Upper lobe of left lung (tissue), 6 donors: ENCODE measurements at regions not wholly inside any gene's neighbourhood (a gene's known extent, or its start where the extent isn't known, plus 50 kb on each side); places are given as distances from the start of the nearest gene placed in this dataset.

Experiments
- ATAC-seq, 2 donors: fragments of 200-7000 bp; cut with Tn5 transposase; one replicate each; pipeline ENCODE4 v1.9.1; 2022; ENCODE audit warnings: mild to moderate bottlenecking in 2 of 2, moderate library complexity in 2 of 2; ENCODE audit not compliant: low FRiP score in 2 of 2
- DNase-seq, 2 donors: peaks; one replicate each; pipeline ENCODE4 v3.0.0-alpha.2; 2019 to 2020
- H3K27ac ChIP-seq, 4 donors: fragments of 200-600 bp; sonication (generic); one replicate each; pipeline ENCODE4 v1.5.1; 2016 to 2019
- H3K27me3 ChIP-seq, 4 donors: fragments of 200-600 bp; sonication (generic); one replicate each; pipeline ENCODE4 v1.5.1; 2017 to 2019
- H3K36me3 ChIP-seq, 4 donors: fragments of 200-600 bp; sonication (generic); one replicate each; pipeline ENCODE4 v1.5.1; 2016 to 2019
- H3K4me1 ChIP-seq, 4 donors: fragments of 200-600 bp; sonication (generic); one replicate each; pipeline ENCODE4 v1.5.1; 2018 to 2019
- H3K4me3 ChIP-seq, 4 donors: fragments of 200-600 bp; sonication (generic); one replicate each; pipeline ENCODE4 v1.5.1; 2017 to 2019; ENCODE audit warnings: mild to moderate bottlenecking in 2 of 4, moderate library complexity in 1 of 4
- H3K9me3 ChIP-seq, 4 donors: fragments of 200-600 bp; sonication (generic); one replicate each; pipeline ENCODE4 v1.5.1; 2018 to 2019
- CTCF ChIP-seq, 6 experiments: fragments of 450-650 bp in 4 of 6; fragments of 200-600 bp in 2 of 6; sonication (generic) in 2 of 6; IDR thresholded peaks; one replicate each; pipeline ENCODE4 v1.5.1; 2016 to 2019; ENCODE audit warnings: antibody characterized with exemption in 6 of 6
- EP300 ChIP-seq, 4 donors: sonication (generic); formaldehyde crosslinking; IDR thresholded peaks; one replicate each; pipeline ENCODE4 v1.5.1; 2017; ENCODE audit warnings: antibody characterized with exemption in 4 of 4, control low read depth in 2 of 4
- POLR2A ChIP-seq, 4 donors: fragments of 450-650 bp; IDR thresholded peaks; one replicate each; pipeline ENCODE4 v1.5.1; 2016 to 2017; ENCODE audit warnings: antibody characterized with exemption in 4 of 4, mild to moderate bottlenecking in 2 of 4
- POLR2AphosphoS5 ChIP-seq, 2 donors: sonication (generic); formaldehyde crosslinking; IDR thresholded peaks; one replicate each; pipeline ENCODE4 v1.5.1; 2017; ENCODE audit warnings: antibody characterized with exemption in 2 of 2
- WGBS, 2 donors: methylation state at CpG; one replicate each; pipeline ENCODE4 v1.1.5; 2017 to 2018; 5-methylcytosine and 5-hydroxymethylcytosine counted together
- donor health status: DM: no; HTN: no; CAD: no; lungs with moderate emphysema.
- donor health status: DM: no; HTN: yes; CAD: no; lungs with severe emphysema.

GRCh38 chr4:112858751-112859150, 190.7 kb upstream of the ANK2 start:
- no peak for DNase-seq
- Histone ChIP-seq H3K9me3 (no peaks in the 10 kb centered on the region), H3K4me1 (no peaks in the 10 kb centered on the region), H3K36me3 (no peaks in the 10 kb centered on the region), H3K27ac (no peak overlapping the region), H3K4me3 (no peak overlapping the region), H3K27me3 (no peaks in the 10 kb centered on the region)
- 84 to 92% methylated on average over 3 of the region's 3 CpGs for WGBS, 2 donors
- no peak for TF ChIP-seq CTCF (IDR thresholded peaks at IDR 0.05)
- TF ChIP-seq POLR2A (IDR thresholded peaks at IDR 0.05), result no peak
- no peak for TF ChIP-seq EP300 (IDR thresholded peaks at IDR 0.05)
- TF ChIP-seq POLR2AphosphoS5 (IDR thresholded peaks at IDR 0.05), result no peak
- no peak for ATAC-seq

- 82 to 91% methylated on average over 2 of the region's 2 CpGs for WGBS, 2 donors
- no peaks in the 10 kb centered on the region for H3K9me3 ChIP-seq
- no peak for DNase-seq
Measured at GRCh38 chr4:112859456-112860184, 189.8 kb upstream of the ANK2 start.

GRCh38 chr4:112860830-112861690, 188.4 kb upstream of the ANK2 start:
- Histone ChIP-seq H3K27me3 (no peaks in the 10 kb centered on the region), H3K9me3 (no peaks in the 10 kb centered on the region), H3K4me3 (no peak overlapping the region), H3K36me3 (no peaks in the 10 kb centered on the region), H3K27ac (no peak overlapping the region), H3K4me1 (no peaks in the 10 kb centered on the region)
- DNase-seq (no peak), ATAC-seq (no peak)
- TF ChIP-seq EP300 (IDR thresholded peaks at IDR 0.05), result no peak
- no peak for TF ChIP-seq POLR2A (IDR thresholded peaks at IDR 0.05)
- TF ChIP-seq CTCF (IDR thresholded peaks at IDR 0.05), result no peak
- no peak for TF ChIP-seq POLR2AphosphoS5 (IDR thresholded peaks at IDR 0.05)
- 66 to 67% methylated on average over 5 of the region's 5 CpGs for WGBS, 2 donors

More at GRCh38 chr4:112859456-112860184, 189.8 kb upstream of the ANK2 start:
- Histone ChIP-seq H3K36me3 (no peaks in the 10 kb centered on the region), H3K27me3 (no peaks in the 10 kb centered on the region), H3K4me3 (no peak overlapping the region), H3K27ac (no peak overlapping the region), H3K4me1 (no peaks in the 10 kb centered on the region)
- TF ChIP-seq POLR2A (IDR thresholded peaks at IDR 0.05), result no peak
- TF ChIP-seq POLR2AphosphoS5 (IDR thresholded peaks at IDR 0.05), result no peak
- no peak for TF ChIP-seq CTCF (IDR thresholded peaks at IDR 0.05)
- no peak for TF ChIP-seq EP300 (IDR thresholded peaks at IDR 0.05)
- no peak for ATAC-seq

GRCh38 chr4:112861691-112862674, 187.5 kb upstream of the ANK2 start:
- 78 to 82% methylated on average over 3 of the region's 3 CpGs for WGBS, 2 donors
- DNase-seq, result no peak
- no peak for TF ChIP-seq CTCF (IDR thresholded peaks at IDR 0.05)
- no peak for TF ChIP-seq EP300 (IDR thresholded peaks at IDR 0.05)
- TF ChIP-seq POLR2A (IDR thresholded peaks at IDR 0.05), result no peak
- no peak for TF ChIP-seq POLR2AphosphoS5 (IDR thresholded peaks at IDR 0.05)
- H3K4me1 ChIP-seq, result no peaks in the 10 kb centered on the region
- no peaks in the 10 kb centered on the region for H3K27me3 ChIP-seq
- no peak overlapping the region for H3K27ac ChIP-seq
- H3K36me3 ChIP-seq, result no peaks in the 10 kb centered on the region
- no peak overlapping the region for H3K4me3 ChIP-seq
- no peak for ATAC-seq
- H3K9me3 ChIP-seq, result no peaks in the 10 kb centered on the region
